IMR-90 (cell line): ENCODE measurements at regions not wholly inside any gene's neighbourhood (a gene's known extent, or its start where the extent isn't known, plus 50 kb on each side); places are given as distances from the start of the nearest gene placed in this dataset.

Experiments
- ATAC-seq: fragments of 200-7000 bp; cut with Tn5 transposase; 2 replicates; pipeline ENCODE4 v1.9.1; 2020; ENCODE audit warnings: low read depth, mild to moderate bottlenecking, moderate library complexity
- BruUV-seq: library from RNA; stranded (reverse); fragments of 400-500 nt; replicated peaks from 2 replicates; lab custom pipeline; 2021; lab: Mats Ljungman, UMichigan
- CTCF ChIA-PET: fragments of 300-600 bp; formaldehyde crosslinking; extraction: SDS; loops from one replicate; lab custom pipeline; 2021; ENCODE audit warnings: antibody characterized with exemption; lab: Yijun Ruan, JAX
- POLR2A ChIA-PET: fragments of 300-600 bp; sonication (Branson Sonifier 250); formaldehyde crosslinking; loops from one replicate; lab custom pipeline; 2022; ENCODE audit warnings: antibody characterized with exemption; ENCODE audit not compliant: unreplicated experiment; lab: Charles Lee
- DNase-seq: peaks from one replicate; pipeline ENCODE4 v3.0.0; 2013
- H2AFZ ChIP-seq: replicated peaks from 2 replicates; pipeline ENCODE3; 2013; ENCODE audit warnings: low read length, mild to moderate bottlenecking; ENCODE audit not compliant: poor library complexity
- H2AK5ac ChIP-seq: 2 replicates; pipeline ENCODE4 v1.6.1; 2013; ENCODE audit warnings: low read depth, low read length, inconsistent platforms
- H2AK9ac ChIP-seq: replicated peaks from 2 replicates; pipeline ENCODE3; 2013; ENCODE audit warnings: mild to moderate bottlenecking, low read depth, low read length, moderate library complexity; ENCODE audit not compliant: poor library complexity
- H2BK120ac ChIP-seq: 2 replicates; pipeline ENCODE4 v1.6.1; 2013; ENCODE audit warnings: low read depth, low read length, inconsistent platforms
- H2BK15ac ChIP-seq: 3 replicates; pipeline ENCODE4 v1.6.1; 2013; ENCODE audit warnings: low read depth, low read length, inconsistent platforms
- H2BK20ac ChIP-seq: 2 replicates; pipeline ENCODE4 v1.6.1; 2013; ENCODE audit warnings: low read depth, mild to moderate bottlenecking, inconsistent platforms, low read length, moderate library complexity
- H2BK5ac ChIP-seq: 2 replicates; pipeline ENCODE4 v1.6.1; 2013; ENCODE audit warnings: mild to moderate bottlenecking, low read depth, low read length, inconsistent platforms; ENCODE audit not compliant: poor library complexity, severe bottlenecking
- H3K14ac ChIP-seq: replicated peaks from 2 replicates; pipeline ENCODE4 v1.6.1; 2013; ENCODE audit warnings: low read depth, low read length, inconsistent platforms
- H3K18ac ChIP-seq: 2 replicates; pipeline ENCODE4 v1.6.1; 2013; ENCODE audit warnings: low read depth, low read length, control low read depth
- H3K23ac ChIP-seq: 2 replicates; pipeline ENCODE4 v1.6.1; 2013; ENCODE audit warnings: low read depth, low read length, inconsistent platforms
- H3K27ac ChIP-seq: 2 replicates; pipeline ENCODE4 v1.5.1; 2013; ENCODE audit warnings: mild to moderate bottlenecking, control low read depth, low read length; ENCODE audit not compliant: insufficient read depth
- H3K27me3 ChIP-seq: 2 replicates; pipeline ENCODE4 v1.6.1; 2013; ENCODE audit warnings: low read length; ENCODE audit not compliant: control insufficient read depth, insufficient read depth
- H3K36me3 ChIP-seq: 2 replicates; pipeline ENCODE4 v1.6.1; 2013; ENCODE audit warnings: low read length, mixed read lengths; ENCODE audit not compliant: control insufficient read depth, insufficient read depth
- H3K4ac ChIP-seq: 2 replicates; pipeline ENCODE4 v1.6.1; 2013; ENCODE audit warnings: low read depth, low read length, inconsistent platforms
- H3K4me1 ChIP-seq: 2 replicates; pipeline ENCODE4 v1.6.1; 2013; ENCODE audit warnings: low read length, mixed read lengths; ENCODE audit not compliant: control insufficient read depth, insufficient read depth
- H3K4me2 ChIP-seq: 2 replicates; pipeline ENCODE4 v1.6.1; 2013; ENCODE audit warnings: low read depth, mild to moderate bottlenecking, control low read depth, low read length, moderate library complexity
- H3K4me3 ChIP-seq: 2 replicates; pipeline ENCODE4 v1.5.1; 2013; ENCODE audit warnings: low read depth, mild to moderate bottlenecking, control low read depth, low read length, moderate library complexity; ENCODE audit not compliant: insufficient read depth
- H3K56ac ChIP-seq: 2 replicates; pipeline ENCODE4 v1.6.1; 2013; ENCODE audit warnings: low read length, inconsistent platforms; ENCODE audit not compliant: insufficient read depth; ENCODE audit errors: extremely low read depth
- H3K79me1 ChIP-seq, 2 experiments: 2 replicates each; pipeline ENCODE4 v1.6.1; 2013; ENCODE audit warnings: low read length in 2 of 2, inconsistent platforms in 1 of 2, low read depth in 1 of 2
- H3K9ac ChIP-seq: 2 replicates; pipeline ENCODE4 v1.6.1; 2013; ENCODE audit warnings: low read depth, low read length, control low read depth
- H3K9me1 ChIP-seq: 2 replicates; pipeline ENCODE4 v1.6.1; 2013; ENCODE audit warnings: low read length, inconsistent platforms; ENCODE audit not compliant: insufficient read depth
- H3K9me3 ChIP-seq: 2 replicates; pipeline ENCODE4 v1.6.1; 2013; ENCODE audit warnings: low read length; ENCODE audit not compliant: control insufficient read depth, insufficient read depth
- H4K20me1 ChIP-seq: 2 replicates; pipeline ENCODE4 v1.6.1; 2013; ENCODE audit warnings: low read length, inconsistent platforms; ENCODE audit not compliant: insufficient read depth
- H4K5ac ChIP-seq: 2 replicates; pipeline ENCODE4 v1.6.1; 2013; ENCODE audit warnings: mild to moderate bottlenecking, low read depth, low read length, control low read depth
- H4K8ac ChIP-seq, 2 experiments: 2 replicates each; pipeline ENCODE4 v1.6.1; 2013; ENCODE audit warnings: low read depth in 2 of 2, low read length in 2 of 2, control low read depth in 1 of 2, inconsistent platforms in 1 of 2
- H4K91ac ChIP-seq: 2 replicates; pipeline ENCODE4 v1.6.1; 2013; ENCODE audit warnings: low read depth, low read length, inconsistent platforms; ENCODE audit not compliant: insufficient read depth
- CEBPB ChIP-seq: IDR thresholded peaks from 2 replicates; pipeline ENCODE4 v1.6.1; 2012; ENCODE audit warnings: low read depth, low read length, improper control_type of control experiment
- NFE2L2 ChIP-seq: fragments of 150-350 bp; IDR thresholded peaks from 2 replicates; pipeline ENCODE4 v1.6.1; 2016; ENCODE audit warnings: low read depth, mild to moderate bottlenecking, low read length
- WGBS, 2 experiments: methylation state at CpG; one replicate each; pipeline versions ENCODE4 v1.1.5 to v1.1.7; 2013; ENCODE audit warnings: missing lambda C conversion rate in 2 of 2; ENCODE audit not compliant: insufficient read length in 1 of 2; ENCODE audit errors: extremely low coverage in 2 of 2; 5-methylcytosine and 5-hydroxymethylcytosine counted together
- dilution Hi-C: fragments of 300-500 bp; cut with HindIII; formaldehyde crosslinking; loops from one replicate; pipeline ENCODE4 v1.14.3; 2018; ENCODE audit warnings: low sequenced_read_pairs; ENCODE audit not compliant: unreplicated experiment
- in situ Hi-C: fragments of 300-500 bp; cut with MboI; formaldehyde crosslinking; loops from 3 replicates; pipeline ENCODE4 v1.14.3; 2019; ENCODE audit warnings: low sequenced_read_pairs, inconsistent platforms, mixed read lengths
- intact Hi-C: fragments of 100-400 bp; cut with micrococcal nuclease; formaldehyde crosslinking; loops from 2 replicates; pipeline ENCODE4 v1.10.0; 2022

- no peak overlapping the region for H3K4me2 ChIP-seq
- no peak overlapping the region for H2BK20ac ChIP-seq
- no peak overlapping the region for H2AFZ ChIP-seq
- no peaks in the 10 kb centered on the region for H3K27me3 ChIP-seq
- ATAC-seq (no peak), DNase-seq (peak; percentile 63)
- no peak overlapping the region for H2AK9ac ChIP-seq
- dilution Hi-C loops (no loop called here), in situ Hi-C loops (no loop called here), intact Hi-C loops (no loop called here)
- POLR2A ChIA-PET: no interaction called here
- H4K20me1 ChIP-seq: no peaks in the 10 kb centered on the region
- BruUV-seq: no TSS peak
- H3K36me3 ChIP-seq: no peaks in the 10 kb centered on the region
- no peak overlapping the region for H3K56ac ChIP-seq
- no peaks in the 10 kb centered on the region for H3K9me3 ChIP-seq
- H3K4ac ChIP-seq: no peak overlapping the region
- peaks cover 9% of the 10 kb centered on the region for H3K9me1 ChIP-seq
- TF ChIP-seq CEBPB: peak; percentile 59; the same call in 1 of the 2 replicates
- no peak for TF ChIP-seq NFE2L2
- H3K23ac ChIP-seq: no peak overlapping the region
- H3K79me1 ChIP-seq: no peaks in the 10 kb centered on the region
- H2BK120ac ChIP-seq: no peak overlapping the region
- H4K5ac ChIP-seq: no peak overlapping the region
- H3K27ac ChIP-seq: no peak overlapping the region
- H4K91ac ChIP-seq: no peak overlapping the region
- no peak overlapping the region for H2BK5ac ChIP-seq
- H2BK15ac ChIP-seq: no peak overlapping the region
- H2AK5ac ChIP-seq: no peak overlapping the region
- CTCF ChIA-PET: no interaction called here
- H3K4me3 ChIP-seq: no peak overlapping the region
- H3K18ac ChIP-seq: no peak overlapping the region
- H3K9ac ChIP-seq: no peak overlapping the region
- H3K14ac ChIP-seq: no peak overlapping the region
- no peak overlapping the region for H4K8ac ChIP-seq
- WGBS, 2 experiments: no CpG with 5 or more reads among the region's 4 CpGs
- peaks cover 6% of the 10 kb centered on the region for H3K4me1 ChIP-seq
These were observed 855.2 kb downstream of the MAT2B start for GRCh38 chr5:164360589-164360988.
